Fibroblast of upper back skin (primary cell): ENCODE measurements at regions not wholly inside any gene's neighbourhood (a gene's known extent, or its start where the extent isn't known, plus 50 kb on each side); places are given as distances from the start of the nearest gene placed in this dataset.
A peak's percentile ranks its signal among the peaks of the same experiment; 100 is the strongest.

ENCODE experiments used
- DNase-seq: peaks from one replicate; pipeline ENCODE4 v3.0.0-alpha.2; 2013

DNA sequence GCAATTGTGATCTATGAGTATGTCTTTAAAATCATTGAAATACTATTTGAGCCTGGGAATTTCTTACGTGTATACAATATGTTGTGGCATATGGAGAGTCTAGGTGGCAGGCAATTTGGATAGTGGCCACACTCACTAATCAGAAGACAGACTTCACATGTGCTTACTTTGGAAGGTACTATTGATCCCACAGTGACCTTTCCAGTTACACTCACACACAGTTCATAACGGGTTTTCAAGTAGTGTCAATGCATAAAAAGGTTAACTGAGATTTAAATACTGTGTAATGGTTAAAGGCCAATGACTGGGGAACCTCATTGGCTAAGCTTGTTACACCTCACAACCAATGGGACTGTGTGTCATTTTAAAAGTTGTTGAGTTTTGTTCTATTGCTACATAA, 783.2 kb downstream of the RPA4 start:
- DNase-seq, result no peak

DNA sequence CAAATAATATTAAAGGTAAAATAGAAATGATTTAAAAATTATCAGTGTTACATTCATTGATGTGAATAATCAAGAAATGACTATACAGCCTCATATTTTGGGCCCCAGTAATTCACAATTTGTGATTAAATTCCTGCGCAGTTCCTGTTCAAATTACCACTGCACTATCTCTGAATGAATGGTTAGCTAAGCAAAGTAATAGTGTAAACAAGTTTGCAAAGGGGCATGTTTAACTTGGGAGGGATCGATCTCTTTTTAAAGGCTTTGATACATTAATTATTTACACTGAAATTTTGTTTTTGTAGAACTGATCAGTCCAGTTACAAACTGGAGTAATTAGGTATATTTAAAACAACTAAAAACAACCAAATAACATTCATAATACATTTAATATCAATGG, 784.4 kb downstream of the RPA4 start:
- DNase-seq, result no peak

DNA sequence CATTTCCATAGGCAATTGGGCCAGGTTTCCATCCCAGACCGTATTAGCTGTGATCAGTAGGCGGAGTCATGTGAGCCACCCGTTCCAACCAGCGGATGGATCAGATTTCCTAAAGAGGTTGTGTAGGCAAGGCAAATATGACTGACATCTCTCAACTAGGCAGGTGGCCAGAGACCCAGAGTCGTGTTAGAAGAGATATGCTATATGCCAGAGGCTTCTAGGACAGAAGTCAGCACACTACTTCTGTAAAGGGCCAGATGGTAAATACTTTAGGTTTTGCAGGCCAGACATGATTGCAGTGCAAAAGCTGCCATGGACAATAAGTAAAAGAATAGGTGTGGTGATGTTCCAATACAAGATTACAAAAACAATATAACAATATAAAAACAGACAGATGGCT, 788.4 kb downstream of the RPA4 start:
- no peak for DNase-seq

DNA sequence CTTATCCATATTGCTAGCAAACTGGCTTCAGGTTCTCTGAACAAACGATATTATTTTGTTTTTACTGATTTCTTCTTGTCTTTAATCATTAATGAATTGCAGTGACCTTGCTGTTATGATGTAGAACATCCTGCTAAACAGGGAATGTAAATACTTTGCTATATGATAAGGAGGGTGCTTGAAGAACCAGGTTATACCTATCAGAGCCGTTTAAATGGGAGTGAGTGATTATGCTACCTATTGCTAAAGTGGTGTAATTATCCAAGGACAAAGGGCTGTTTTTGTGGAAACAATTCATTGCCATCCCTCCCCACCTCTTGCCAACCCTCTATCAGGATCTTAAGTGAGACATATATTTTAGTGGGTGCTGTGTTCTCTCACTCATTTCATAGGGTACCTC, 788.9 kb downstream of the RPA4 start:
- DNase-seq, result no peak

DNA sequence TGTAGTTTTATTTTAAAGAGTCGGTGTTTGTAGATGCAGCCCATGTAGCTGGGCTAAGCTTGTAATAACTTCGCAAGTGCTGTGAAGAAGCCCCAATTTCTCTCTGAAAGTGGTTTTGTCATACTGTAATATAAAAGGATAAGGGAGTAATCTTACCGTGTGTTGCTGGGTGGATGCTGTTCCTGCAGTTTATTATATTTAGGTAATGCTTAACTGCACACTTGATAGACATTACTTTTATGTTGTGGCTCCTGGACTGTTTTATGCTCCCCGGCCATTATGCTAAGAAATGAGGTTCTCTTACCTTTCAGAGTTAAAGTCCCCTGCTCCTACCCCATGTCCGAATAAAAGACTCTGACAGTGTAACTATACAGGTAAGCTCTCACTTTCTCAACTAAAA, 789.4 kb downstream of the RPA4 start:
- no peak for DNase-seq

DNA sequence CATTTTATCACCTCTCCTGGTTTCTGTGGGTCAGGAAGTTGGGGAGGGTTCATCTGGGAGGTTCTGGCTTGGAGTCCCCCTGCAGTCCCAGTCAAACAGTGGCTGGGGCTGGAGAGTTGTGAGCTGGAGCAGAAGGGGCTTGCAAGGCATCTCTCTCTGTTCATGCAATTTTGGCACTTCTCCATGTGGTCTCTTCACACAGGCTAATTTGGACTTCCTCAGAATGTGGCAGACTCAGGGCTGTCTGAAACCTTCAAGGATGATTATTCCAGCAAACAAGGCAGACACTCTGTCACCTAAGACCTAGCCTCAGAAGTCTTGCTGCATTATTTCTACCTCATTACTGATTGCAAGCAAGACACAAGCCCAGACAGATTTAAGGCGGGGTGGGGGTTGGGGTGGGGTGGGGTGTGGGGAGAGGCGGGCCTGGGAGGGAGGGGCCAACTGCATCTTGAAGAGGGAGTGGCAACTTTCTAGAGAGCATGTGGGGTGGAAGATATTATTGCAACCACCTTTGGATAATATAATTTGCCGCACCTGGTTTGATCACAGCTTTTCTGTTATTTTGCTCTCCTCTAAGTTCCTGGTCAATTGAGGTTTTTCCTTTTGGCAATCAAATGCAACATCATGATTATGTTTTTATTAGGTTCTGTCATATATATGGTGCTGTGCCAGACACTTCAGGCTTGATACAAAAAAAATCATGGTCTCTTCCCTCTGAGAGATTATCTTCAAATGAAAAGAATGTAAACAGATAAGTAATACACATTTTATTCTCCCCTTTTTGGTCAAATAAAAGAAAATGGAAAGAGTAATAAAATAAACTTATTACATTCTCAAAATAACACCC, 799.5 kb downstream of the RPA4 start:
- no peak for DNase-seq

DNA sequence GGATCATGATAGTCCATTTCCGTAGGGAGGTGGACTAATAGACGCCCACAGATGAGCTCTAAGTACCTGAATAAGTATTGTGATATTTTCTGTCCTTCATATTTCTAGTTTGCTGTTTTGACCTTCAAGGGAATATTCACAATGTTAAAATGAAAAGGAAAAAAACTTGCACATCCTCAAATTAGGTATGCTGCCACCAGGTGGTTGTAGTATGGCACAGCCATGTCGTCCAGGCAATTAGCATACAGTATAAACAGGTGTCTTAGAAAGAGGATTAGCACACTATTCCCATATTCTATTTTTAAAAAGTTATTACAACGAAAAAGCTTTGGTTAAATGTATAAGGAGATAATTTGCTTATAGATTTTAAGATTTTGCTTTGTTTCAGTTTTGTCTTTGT, 802.0 kb downstream of the RPA4 start:
- peak; percentile 14 for DNase-seq

DNA sequence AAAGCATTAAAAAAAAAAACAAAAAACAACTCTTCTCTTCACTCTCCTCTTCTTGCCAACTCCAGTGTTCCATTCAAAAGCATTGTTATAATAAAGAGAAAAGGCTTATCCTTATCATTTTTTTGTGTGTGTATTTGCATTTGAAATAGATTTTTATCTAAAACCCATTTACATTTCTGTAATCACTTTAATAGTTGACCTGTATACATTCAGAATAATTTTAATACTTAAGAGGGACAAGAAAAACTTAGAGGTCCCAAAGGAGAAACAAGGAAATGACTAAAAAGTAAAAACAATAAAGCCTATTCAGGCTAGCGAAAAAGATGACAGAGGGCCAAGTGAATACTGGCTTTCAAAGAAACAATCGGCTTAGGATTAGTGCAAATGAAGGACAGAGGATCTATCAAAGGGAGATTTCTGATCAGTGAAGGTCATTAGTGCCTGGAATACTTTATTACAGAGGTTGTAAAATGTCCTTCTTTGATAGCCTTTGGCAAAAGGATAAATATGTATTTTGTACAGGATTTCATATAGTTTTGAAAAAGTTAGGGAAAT, 808.3 kb downstream of the RPA4 start:
- DNase-seq, result no peak

DNA sequence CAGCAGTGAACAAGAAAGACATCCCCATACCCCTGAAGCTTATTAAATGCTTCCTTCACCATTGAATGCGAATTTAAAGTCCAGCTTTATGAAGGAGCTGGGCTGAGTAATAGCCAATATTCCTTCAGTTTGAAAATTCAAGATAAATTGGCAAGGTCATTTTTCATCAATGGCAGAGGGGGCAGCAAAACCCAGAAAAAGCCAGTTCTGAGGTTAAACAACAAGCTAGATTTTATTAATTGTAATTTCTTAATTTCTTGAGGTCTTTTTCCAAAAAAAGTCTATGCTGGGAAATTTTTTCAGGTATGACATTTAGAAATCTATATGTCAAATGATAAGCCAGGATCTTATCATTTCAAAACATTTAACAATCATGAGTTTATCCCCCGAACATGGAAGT, 808.9 kb downstream of the RPA4 start:
- no peak for DNase-seq

DNA sequence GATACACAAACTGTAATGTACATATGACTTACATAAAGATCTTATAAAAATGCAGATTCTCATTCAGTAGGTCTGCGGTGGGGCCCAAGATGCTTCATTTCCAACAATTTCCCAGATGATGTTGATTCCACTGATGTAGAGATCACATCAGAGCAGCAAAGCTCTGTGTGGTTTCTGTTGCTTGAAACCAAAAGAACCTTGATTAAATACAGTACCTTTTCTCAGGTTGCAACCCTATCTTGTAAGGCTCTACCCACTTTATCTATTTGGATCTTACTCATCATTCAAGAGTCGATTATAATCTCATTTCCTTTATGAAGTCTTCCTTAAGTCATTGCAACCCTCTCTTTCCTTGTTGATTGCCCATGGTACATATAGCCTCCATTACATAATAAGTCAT, 816.8 kb downstream of the RPA4 start:
- DNase-seq, result no peak

DNA sequence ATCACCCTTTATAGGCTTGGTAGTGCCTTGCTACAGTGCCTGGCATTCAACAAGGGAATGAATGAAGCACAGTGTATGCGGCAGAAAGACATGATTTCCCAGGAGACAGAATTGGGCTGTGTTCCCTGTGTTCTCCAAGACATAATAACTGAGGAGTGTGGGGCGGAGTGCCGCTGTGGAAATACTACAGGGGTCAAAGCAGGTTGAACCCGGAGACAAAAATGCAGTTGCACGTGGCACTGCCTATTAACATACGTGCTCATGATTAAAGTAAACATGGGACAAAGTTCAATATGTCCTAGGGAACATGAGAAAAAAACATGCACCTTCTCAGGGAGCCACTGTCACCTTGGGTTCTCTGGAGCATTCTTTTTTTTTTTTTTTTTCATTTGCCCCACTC, 820.8 kb downstream of the RPA4 start:
- no peak for DNase-seq

DNA sequence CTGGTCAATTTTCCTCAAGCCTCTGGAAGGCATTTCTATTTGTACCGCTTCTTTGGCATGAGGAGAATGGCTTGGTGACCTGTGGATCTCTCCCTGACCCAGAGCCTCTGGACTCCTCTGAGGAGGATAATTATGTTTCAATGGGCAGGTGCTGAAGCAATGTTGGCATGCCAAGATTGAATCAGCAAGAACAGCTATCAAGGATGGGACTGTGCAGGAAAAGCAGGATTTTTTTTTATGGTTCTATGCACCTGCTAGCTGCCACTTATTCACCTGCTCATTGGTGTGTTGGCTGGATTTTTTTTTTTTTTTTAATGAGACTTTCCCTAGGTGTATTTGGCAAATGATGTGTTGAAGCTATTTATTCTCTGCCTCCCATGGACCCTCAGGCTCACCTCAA, 821.2 kb downstream of the RPA4 start:
- DNase-seq, result no peak

DNA sequence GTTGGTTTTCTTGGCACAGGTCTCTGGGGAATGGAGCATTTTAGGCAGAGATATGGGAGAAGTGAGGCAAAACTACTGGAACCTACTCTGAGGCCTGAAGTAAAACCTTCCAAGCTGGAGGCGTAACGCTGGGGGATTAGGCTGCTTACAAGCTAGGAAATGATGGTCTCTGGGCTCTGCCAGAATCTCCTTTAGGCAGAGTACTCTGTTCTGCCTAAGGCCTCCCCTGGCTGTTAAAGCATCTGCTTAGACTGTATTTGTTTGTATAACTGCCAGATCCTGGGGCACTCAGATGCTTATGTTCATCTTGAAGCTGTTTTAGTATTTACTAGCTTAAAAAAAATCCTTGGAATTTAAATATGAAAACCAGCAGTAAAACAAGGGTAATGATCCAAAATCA, 822.2 kb downstream of the RPA4 start:
- peak; percentile 6 for DNase-seq

DNA sequence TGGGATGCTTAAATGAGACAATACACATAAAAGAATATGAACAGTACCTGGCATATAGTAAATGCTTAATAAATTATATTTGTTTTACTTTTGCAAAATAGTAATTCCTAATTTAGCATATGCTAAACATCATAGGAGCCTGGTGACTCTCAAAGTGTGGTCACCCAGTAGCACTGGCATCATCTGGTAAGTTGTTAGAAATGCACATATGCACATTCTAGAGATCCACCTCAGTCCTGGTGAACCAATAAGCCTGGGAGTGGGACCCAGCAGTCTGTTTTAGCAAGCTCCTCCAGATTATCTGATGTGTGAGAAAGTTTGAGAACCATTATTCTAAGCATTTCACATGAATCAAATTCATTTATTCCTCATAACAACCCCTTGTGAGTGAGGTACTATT, 830.4 kb downstream of the RPA4 start:
- no peak for DNase-seq

DNA sequence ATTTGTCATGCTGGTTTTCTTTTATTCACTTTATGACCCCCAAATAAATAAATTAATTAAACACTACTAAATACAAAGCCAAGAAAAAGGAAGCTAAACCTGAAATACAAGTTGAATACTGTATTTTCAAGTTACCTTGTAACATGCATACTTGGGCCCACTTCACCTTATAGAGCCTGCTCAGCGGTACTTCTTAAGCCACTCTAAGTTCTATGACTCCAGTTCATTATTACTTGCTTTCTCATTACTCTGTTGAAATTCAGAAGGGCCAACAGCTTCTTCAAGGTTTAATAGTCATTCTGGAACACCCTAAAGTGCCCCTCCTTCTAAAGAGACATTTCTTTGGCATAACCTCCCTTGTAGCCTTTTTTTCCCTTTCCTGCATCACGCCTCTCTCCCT, 844.5 kb downstream of the RPA4 start:
- no peak for DNase-seq

DNA sequence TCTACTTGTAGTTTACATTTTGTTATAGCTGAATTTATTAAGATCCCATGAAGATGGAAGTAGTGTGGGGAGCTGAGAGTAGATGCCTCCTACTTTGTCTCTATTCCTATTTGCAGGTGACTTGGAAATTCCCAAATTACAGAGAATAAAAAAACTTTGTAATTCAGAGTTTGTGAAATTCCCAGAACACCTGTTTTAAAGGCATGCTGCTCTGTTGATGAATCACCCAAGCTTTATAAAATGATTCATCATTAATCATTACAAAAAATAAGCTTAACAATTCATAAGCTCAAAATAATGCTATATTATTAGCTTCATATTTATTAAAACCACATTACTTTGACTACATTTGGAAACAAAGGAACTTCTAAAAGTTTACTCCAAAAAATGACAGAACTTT, 856.3 kb downstream of the RPA4 start:
- no peak for DNase-seq

DNA sequence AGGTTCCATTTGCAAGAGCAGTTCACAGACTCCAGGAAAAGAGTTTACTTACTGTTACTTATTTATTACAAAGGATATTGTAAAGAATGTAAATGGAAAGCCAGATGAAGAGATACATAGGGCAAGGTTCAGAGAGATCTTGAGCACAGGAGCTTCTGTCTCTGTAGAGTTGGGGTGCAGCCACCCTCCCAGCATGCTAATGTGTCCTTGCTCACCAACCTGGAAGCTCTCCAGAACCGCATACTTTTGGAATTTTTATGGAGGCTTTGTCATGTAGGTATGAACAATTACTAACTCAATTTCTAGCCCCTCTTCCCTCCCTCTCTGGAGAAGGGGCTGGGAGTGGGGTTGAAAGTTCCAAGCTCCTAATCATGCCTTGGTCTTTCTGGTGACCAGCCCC, 857.2 kb downstream of the RPA4 start:
- DNase-seq, result peak; percentile 23

DNA sequence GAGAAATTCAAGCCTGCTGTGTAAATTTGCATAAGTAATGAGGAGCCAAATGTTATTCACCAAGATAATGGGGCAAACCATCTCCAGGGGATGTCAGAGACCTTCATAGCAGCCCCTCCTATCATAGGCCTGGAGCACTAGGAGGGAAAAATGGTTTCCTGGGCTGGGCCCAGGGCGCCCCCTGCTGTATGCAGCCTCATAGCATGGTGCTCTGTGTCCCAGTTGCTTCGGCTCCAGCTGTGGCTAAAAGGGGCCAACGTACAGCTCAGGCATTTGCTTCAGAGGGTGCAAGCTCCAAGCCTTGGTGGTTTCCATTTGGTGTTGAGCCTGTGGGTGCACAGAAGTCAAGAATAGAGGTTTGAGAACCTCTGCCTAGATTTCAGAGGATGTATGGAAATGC, 859.3 kb downstream of the RPA4 start:
- no peak for DNase-seq

DNA sequence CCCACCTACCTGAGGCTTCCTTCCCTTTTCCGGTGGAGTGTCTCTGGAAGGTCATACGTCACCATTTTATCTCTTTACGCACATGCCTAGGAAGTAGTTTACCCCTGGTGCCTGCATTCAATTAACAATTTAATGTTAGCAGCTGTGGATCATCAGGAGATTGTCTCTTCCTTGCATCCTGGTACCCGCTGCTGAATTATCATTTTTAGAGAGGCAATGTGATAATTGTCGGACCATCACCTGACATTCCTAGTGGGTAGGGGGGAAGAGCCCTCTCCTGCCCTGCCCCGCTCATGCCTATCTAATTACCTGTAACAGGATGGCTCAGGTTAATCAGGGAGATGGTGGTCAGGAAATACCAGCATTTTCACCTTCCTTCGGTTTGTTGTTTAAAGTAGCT, 863.6 kb downstream of the RPA4 start:
- no peak for DNase-seq

DNA sequence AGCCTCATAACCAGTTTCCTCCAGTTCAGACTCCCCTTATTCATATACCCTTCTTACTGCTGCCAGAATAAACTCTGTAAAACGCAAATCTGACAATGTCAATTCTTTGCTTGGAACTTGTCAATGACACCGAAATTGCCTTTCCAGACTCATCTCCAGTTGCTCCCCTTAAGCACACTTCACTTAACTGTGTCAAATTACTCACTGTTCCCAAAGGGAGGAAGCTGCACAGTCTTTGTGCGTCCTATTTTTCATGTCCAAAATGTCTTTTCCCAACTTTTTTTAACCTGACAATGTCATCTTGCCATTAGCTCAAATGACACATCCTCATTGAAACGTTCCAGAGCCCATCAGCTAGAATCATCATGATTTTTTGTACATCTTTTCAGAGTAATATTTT, 867.3 kb downstream of the RPA4 start:
- DNase-seq, result no peak

DNA sequence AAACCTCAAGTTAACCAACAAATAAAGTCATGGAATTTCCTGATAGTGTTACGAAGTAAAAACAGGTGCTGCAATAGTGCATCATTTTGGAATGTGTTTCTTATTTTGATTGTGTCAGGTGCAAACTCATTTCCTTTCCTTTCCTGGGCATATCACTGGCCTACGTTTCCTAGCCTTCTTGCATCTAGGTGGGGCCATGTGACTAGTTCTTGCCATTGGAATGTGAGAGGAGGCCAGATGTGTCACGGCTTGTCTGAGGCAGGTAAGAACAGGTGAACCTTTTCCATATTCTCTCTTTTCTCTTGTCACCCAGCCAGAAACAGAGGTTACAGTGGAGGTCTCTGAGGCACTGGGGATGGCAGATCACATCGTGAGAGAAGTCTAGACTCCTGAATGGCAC, 868.0 kb downstream of the RPA4 start:
- no peak for DNase-seq

DNA sequence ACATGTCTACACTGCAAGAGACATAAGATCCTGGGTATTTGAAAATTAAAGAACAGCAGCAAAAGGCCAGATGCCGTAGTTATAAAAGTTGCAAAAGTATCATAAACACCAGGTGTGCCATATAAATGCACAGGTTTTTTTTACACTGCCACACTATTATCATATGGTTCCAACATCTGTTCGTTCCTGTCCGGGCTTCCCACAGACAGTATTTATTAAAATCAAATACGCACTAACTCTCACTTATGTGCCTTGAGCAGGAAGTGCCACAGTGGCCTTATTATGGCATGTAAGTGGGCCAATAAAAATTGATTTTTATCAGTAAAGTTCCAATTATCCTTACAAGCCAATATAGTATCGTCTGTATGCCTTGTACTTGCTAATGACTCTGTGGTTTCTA, 873.2 kb downstream of the RPA4 start:
- DNase-seq, result no peak

DNA sequence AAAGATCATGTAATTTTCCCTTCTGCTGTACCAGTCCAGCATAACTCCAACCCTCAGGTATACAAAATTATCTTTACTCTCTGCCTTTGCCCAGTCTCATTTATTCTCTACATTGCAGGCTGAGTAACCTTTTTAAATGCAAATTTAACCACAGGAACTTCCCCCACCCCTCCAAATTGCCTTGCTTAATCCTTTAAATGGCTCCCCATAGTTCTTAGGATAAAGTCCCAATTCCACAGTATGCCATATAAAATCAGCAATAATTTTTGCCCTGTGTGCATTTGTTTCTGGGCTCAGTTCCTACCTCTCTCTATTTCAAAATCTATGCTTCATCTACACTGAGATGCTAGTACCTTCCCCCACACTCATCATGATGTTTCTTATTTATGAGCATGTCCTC, 879.7 kb downstream of the RPA4 start:
- no peak for DNase-seq

DNA sequence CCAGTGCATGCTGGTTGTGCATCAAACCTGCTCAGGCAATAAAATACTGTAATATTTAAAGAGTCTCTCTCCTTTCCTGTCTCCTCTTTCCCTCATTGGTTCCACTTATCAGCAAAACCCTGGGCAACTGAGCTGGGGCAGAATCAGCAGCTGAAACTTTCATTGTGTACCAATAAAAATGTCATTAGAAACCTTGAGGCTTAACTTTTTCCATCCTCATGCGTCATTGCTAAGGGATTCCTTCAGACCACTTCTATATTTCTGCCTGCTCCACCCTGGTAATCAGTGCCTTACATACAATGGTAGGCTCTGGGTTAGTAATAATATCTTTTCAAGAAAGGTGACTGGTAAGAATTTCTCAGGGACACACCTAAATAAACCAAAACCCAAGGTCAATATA, 880.3 kb downstream of the RPA4 start:
- no peak for DNase-seq

DNA sequence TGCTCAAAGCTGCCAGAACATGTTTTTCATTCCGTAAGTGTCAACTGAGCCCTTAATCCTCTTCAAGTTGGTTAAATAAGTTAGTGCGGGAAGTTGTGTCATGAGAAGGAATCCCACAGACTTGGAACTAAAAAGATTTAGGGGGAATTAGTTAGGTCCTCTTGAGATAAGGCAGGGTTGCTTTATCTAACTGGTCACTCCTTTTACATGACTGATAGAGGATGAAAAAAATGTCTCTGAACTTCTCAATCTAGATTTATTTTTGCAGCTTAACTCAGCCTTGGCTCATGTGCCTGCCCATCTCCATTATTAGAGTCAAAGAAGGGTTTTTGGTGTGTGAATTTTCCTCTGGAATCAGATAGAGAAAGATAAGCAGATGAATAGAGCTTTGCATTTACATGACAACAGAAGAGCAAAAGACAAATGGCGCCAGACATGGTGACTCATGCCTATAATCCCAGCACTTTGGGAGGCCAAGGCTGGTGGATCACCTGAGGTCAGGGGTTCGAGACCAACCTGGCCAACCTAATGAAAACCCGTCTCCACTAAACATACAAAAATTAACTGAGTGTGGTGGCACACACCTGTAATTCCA, 882.9 kb downstream of the RPA4 start:
- DNase-seq, result no peak
